HL-60/S4 (cell line): ENCODE measurements at regions not wholly inside any gene's neighbourhood (a gene's known extent, or its start where the extent isn't known, plus 50 kb on each side); places are given as distances from the start of the nearest gene placed in this dataset.

Experiments used
- in situ Hi-C: fragments of 300-500 bp; cut with MboI; formaldehyde crosslinking; loops from 2 replicates; pipeline ENCODE4 v1.14.3; 2022; ENCODE audit warnings: low sequenced_read_pairs

DNA sequence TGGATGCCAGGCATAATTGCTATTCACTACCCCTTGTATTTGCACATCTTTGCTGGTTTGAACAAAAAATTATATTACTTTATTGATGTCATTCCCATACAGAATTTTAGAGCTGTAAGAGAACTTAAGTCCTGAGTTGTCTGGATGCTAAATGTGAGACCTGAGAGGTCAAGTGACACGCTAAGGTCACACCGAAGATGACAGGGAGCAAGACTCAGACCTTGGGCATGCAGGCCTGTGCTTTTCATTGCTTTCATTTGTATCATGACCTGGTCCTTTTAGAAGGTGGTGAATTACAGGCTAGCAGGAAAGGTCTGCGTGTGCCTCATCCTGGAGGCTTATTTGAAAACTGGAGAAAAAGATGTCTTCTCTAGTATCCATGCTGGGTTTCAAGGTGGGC lies 312.0 kb upstream of the RASGRP1 start:
- in situ Hi-C loops = no loop called here

DNA sequence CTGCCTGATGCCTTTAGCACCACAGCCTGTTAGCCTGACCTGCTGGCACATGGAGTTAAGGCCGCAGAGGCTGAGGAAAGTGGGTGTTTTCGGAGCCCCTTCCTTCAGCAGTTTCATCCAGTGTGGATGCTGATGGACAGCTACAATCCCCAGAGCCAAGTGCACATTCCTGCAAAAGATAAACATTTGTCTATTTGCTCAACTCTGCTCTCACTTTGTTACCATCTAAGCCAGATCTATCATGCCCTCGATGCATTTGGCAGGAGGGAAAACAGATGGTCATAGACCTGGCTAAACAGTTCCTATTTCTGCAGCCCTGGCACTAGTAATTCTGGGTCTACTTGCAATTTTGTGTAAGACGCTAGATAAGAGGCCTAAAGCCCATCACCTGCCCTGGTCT lies 312.9 kb upstream of the RASGRP1 start:
- in situ Hi-C loops = no loop called here

GRCh38 chr15:38878026-38878425 lies 313.4 kb upstream of the RASGRP1 start:
- in situ Hi-C loops = no loop called here

DNA sequence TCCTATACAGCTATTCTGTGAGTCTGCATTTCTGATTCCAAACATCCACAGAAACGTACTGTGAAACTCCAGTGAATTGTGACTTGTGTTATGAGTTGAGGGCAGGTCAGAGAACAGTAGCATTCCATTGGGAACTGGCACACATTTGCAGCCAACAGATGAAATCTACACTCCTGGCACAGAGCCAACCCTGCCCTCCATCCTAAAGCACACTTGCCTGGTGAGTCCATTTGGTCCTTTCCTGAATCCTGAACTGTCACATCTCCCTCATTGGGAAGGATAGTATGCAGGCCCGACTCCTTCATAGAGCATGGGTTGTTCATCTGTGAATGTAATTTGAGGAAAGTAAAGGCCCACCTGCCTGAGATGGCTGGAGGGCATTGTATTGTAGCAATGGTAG lies 314.3 kb upstream of the RASGRP1 start:
- in situ Hi-C loops = no loop called here

- in situ Hi-C loops = no loop called here
Measured at GRCh38 chr15:38879909-38880471, 315.4 kb upstream of the RASGRP1 start.

- in situ Hi-C loops = no loop called here
Measured at GRCh38 chr15:38882221-38882620, 317.6 kb upstream of the RASGRP1 start.

DNA sequence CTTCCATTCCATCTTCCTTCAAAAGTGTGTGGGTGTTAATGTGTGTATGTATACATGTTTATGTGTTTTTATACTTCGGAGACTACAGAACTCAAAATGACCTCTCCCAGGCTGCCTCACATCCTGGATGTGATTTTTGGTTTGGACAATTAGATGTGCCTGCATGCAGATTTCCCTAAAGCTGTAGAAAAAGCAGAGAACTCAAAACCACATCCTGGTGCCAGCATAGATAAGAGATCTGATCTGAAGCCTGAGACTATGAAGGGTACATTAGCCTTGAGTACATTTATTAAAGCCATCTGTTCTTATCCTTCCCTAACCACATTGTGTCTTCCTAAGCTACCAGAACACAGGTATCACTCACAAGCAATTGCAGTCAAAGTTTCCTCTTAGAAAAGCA lies 319.4 kb upstream of the RASGRP1 start:
- in situ Hi-C loops = no loop called here

DNA sequence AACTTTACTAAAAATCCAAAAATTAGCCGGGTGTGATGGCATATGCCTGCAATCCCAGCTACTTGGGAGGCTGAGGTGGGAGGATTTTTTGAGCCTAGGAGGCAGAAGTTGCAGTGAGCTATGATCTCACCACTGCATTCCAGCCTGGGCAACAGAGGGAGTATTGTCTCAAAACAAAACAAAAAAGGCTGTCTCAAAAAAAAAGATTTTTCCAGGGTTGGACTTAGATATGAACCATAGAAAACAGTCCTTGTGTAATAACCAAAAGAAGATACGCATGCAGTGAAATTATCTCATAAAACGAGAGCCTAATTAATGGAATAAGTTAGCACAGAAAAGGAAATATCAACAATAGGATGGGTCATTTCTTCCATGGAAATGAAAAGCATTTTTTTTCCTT lies 320.4 kb upstream of the RASGRP1 start:
- in situ Hi-C loops = no loop called here

GRCh38 chr15:38885471-38885952 lies 320.9 kb upstream of the RASGRP1 start:
- in situ Hi-C loops = no loop called here

DNA sequence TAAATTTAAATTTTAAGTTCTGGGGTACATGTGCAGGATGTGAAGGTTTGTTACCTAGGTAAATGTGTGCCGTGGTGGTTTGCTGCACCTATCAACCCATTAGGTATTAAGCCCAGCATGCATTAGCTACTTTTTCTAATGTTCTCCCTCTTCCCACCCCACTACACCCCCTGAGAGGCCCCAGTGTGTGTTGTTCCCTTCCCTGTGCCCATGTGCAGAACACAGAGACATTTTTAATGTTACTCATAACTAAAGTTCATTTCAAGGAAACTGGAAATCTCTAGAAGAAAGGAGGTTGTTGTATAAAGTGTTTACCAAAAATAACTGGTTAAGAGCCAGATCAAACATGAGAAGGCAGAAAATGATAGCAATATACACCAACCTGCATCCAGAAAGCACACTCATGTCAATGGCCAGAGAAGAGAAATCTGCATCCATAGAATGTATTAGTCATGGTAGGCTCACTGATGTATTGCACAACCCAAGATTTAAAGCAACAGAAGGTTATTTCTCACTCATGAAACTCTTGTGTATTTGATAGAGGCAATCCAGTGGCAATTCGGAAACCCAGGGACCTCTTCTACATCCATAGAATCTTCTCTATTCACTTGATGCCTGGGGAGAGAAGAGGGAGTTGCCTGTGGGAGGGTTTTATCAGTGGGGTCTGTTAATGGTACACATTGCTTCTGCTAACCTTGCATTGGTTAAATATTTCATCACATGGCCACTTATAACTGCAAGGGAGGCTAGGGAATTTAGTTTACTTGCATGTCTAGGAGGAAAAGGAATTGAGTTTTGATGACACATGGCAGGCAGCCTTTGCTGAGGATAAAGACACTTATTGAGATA lies 321.9 kb upstream of the RASGRP1 start:
- in situ Hi-C loops = no loop called here

DNA sequence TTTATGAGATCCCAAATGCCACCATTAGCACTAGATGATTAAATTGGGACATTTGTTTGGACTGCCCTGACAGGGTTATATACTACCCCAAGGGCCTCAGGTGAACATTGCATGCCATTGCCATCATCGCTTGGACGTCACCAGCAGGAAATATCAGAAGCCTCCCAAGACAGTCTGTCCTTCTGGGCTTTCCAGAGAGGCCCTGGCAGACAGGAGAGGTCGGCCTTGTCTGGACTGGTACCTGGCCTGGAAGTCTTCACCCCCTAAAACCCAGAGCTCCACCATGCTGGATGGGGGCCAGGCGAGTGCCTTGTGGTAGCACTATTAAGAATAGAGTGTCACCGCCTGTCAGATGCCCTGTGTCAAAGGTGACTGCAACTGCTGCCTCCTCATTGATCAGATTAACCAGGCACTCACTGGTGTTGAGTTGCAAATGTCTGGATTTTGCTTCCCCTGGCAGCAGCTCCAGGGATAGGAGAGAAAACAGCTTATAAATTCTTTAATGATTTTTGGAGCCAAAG lies 324.1 kb upstream of the RASGRP1 start:
- in situ Hi-C loops = no loop called here

- in situ Hi-C loops = no loop called here
Measured at GRCh38 chr15:38890194-38890593, 325.6 kb upstream of the RASGRP1 start.

GRCh38 chr15:38893925-38894242 lies 329.3 kb upstream of the RASGRP1 start:
- in situ Hi-C loops = no loop called here

- in situ Hi-C loops = no loop called here
Measured at GRCh38 chr15:38894243-38894948, 329.8 kb upstream of the RASGRP1 start.

- in situ Hi-C loops = no loop called here
Measured at GRCh38 chr15:38895326-38896255, 331.0 kb upstream of the RASGRP1 start.

- in situ Hi-C loops = no loop called here
Measured at GRCh38 chr15:38896647-38897046, 332.0 kb upstream of the RASGRP1 start.

- in situ Hi-C loops = no loop called here
Measured at GRCh38 chr15:38897551-38897950, 332.9 kb upstream of the RASGRP1 start.

- in situ Hi-C loops = no loop called here
Measured at GRCh38 chr15:38898236-38898635, 333.6 kb upstream of the RASGRP1 start.

- in situ Hi-C loops = no loop called here
Measured at GRCh38 chr15:38899300-38899699, 334.7 kb upstream of the RASGRP1 start.

GRCh38 chr15:38904298-38904697 lies 339.7 kb upstream of the RASGRP1 start:
- in situ Hi-C loops = no loop called here

GRCh38 chr15:38905632-38906031 lies 341.0 kb upstream of the RASGRP1 start:
- in situ Hi-C loops = no loop called here
